ENCODE measurements at regions not wholly inside any gene's neighbourhood (a gene's known extent, or its start where the extent isn't known, plus 50 kb on each side); places are given as distances from the start of the nearest gene placed in this dataset.

DNA sequence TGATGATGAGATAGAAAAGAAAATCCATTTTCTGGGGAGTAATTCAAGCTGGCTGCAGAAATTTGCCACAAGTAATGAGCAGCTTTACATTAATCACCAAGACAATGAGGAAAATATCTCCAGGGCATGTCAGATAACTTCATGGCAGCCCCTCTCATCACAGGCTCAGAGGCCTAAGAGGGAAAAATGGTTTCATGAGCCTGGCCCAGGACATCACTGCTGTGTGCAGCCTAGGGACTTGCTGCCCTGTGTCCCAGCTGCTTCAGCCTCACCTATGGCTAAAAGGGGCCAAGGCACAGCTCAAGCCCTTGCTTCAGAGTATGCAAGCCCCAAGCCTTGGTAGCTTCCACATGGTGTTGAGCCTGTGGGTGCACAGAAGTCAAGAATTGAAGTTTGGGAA lies 161.7 kb downstream of the OPA1 start:
- DNase-seq, result no peak

- no peak for DNase-seq
Measured at GRCh38 chr3:193756536-193756935, 163.5 kb downstream of the OPA1 start.

DNA sequence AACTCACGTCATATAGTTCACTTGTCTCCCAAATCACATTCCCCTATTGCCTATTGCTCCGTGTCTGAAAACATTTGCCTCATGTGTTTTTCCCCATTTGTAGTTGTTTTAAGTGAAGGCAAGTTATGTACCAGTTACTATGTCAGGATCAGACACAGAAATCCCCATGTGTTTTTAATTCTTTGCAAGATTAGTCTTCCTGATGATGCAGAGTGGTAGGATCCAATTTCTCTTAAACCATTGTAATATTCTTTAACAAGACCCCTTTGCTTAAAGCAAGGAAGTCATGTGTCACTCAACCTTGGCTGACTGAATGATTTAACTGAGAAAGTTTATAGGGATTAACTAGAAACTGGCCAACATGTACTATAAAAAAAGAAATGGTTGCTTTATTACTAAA lies 164.4 kb downstream of the OPA1 start:
- DNase-seq, result no peak

DNA sequence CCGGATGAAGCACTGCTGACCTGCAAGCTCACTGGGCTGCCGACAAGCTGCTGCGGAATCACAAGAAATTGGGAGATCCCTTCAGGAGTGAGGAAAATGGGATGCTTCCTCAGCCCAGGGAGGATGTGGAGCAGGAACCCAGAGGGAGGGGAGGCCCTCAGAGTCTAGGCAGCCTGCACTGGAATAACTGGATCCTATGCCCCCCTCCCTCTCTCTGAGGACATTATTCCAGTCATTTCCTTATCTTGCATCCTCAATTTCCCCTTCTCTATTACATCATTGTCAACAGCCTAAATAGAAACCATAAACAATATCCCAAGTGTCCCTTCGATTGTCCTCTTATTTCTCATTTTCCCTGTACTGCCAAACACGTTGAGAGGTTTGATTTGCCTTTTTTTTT lies 169.0 kb downstream of the OPA1 start:
- no peak for DNase-seq

DNA sequence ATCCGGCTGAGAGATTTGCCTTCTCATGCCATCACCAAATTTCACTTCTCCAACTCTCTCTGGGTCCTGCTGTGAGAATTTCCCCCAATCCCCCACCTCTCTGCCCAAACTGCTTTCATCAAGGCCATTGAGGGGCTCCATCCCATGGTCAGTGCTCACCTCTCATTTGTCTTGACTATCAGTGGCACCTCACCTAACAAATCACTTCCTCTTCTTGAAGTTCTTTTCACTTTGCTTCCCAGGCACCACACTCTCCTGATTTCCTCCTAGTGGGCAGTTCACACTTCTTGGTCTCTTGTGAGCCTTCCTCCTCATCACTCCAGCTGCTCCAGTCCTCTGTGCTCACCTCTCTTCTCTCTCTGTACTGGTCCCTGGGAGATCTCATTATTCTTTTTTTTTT lies 169.6 kb downstream of the OPA1 start:
- no peak for DNase-seq

DNA sequence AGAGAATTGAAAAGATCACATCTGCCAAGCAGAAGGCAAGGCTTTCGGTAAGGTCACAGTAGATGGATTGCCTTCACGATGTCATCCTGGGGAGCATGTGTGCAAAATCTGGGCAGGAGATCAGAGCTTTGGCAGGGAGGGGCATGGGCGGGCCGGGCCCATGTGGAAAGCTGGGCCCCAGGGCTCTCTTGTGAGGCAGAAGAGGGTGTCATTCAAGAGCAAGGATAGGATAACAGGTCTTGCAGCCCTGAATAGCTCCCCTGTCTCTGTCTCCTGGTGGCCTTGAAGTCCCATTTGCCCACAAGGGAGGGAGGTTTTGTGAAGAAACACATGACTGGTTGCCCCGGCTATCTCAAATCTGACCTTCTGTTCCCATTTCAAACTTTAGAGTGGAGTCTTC lies 172.0 kb downstream of the OPA1 start:
- no peak for DNase-seq

DNA sequence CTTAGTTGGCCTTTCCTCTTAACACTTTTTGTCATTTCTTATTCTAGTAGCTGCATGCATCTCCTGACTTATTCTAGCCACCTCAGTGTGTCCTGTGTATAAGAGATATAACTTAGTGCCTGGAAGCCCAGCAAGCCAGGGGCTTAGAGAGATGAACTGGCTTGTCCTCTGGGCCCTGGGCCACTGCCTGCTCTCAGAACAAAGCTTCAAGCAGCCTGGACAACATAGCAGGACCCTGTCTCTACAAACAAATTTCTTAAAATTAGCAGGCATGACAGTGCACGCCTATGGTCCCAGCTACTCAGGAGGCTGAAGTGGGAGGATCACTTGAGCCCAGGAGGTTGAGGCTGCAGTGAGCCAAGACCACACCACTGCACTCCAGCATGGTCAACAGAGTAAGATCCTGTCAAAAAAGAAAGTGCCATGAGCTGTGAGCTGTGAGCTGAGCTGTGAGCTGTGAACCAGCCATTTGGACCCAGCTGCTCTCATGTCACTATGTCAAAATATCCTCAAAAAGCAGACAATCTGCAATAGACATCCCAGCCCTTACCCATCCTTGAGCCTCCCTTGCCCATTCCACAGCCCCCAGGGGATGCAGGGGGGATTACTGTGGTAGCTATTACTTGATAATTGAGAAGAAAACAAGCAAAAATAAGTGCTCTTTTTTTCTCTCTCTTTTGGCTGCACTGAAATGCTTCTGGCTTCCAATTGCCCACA lies 174.5 kb downstream of the OPA1 start:
- DNase-seq, result no peak

- DNase-seq, result no peak
Measured at GRCh38 chr3:193768070-193768394, 175.0 kb downstream of the OPA1 start.

DNA sequence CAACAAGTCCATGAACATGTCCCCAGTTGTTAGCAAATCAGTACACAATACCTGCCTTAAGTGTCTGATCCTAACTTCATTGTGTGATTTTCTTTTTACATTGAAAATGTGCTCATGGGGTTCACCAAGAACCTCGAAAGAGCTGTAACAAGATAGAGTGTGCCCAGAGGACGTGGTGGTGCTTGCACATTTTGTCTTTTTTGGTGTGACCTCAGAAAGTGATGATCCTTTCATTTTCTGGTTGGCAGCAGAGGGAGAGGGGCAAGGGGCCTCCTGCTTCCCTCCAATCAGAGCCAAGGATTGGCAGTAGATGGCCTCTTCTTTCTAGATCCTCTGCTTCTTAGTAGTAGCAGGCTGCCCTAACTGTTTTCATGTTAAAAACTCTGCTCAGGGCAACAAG lies 176.4 kb downstream of the OPA1 start:
- no peak for DNase-seq

DNA sequence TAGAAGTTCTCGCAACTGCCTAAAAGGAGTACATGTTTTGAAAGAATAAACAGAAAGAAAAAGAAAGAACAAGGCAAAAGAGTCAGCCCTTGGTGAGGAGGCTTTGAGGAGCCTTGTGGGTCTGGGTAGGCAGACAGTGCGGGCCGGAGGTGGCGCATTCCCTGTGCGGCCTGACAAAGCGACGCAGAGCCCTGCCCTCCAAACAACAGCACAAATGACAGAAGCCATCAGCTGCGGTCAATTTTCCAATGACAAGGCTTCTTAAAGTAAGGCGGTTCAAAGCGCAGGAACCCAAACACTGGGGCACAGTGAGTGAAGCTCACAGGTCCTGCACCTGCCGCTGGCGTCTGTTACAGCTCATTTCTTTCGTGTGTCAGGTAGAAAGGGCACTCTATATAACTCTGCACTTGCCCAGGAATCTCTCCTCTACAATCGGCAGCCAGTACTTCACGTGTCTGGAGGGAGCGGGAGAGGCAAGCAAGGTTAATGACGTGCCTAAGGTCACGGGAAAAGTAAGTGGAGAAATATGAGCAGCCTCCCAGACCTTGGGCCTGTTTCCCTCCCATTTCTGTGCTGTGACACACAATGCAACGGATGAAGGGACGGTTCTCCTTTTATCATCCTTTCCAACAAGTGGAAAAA lies 178.1 kb downstream of the OPA1 start:
- DNase-seq, result no peak

DNA sequence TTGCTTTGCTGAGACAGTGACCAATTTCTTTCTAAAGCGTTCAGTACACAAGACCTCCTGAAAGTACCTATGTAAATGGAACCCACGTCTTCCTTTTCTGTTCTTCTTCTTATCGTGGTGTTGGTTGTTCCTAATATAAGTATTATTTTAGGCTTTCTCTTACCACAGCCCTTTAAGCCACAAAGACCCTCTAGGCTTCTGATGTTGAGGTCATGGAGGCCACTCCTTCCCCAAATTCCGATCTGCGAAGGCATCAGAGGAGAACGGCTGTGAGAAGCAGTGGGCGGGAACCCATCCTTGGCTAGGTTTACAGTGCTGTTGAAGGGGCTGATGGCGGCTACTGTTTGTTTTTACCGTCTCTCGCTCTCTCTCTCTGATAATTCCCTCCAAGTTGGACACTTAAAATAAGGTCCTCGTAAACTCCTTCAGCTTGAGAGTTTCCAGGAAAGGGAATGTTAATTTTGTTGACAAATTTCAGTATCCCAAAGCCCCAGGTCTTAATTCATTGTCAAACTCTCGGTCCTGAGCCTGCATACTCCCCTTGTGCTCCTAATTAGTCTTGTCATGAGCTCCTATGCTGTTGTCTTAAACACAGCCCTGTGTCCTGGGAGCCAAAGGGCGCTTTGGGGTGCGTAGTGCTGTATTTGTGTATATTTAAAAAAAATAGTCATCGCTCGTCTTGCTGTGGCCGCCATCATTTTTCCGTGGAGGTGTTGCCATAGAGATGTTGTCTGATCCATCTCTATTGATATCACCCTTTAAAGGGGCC lies 178.8 kb downstream of the OPA1 start:
- DNase-seq, result no peak

DNA sequence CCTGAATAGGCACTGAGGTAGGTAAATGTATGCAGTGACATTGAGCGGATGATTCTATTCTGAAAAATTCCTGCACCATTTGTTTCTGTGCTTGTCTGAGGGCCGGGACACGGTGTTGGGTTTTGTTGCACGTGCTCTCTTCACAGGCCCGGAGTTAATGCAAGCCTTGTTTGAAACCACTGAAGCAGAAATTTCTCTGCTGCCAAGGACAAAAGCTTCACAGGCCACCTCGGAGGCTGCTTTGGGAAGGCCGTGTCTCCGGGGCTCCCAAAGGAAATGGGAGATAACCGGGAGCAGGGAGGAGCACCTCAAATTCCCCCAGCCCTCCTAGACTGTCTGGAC lies 179.4 kb downstream of the OPA1 start:
- no peak for DNase-seq

DNA sequence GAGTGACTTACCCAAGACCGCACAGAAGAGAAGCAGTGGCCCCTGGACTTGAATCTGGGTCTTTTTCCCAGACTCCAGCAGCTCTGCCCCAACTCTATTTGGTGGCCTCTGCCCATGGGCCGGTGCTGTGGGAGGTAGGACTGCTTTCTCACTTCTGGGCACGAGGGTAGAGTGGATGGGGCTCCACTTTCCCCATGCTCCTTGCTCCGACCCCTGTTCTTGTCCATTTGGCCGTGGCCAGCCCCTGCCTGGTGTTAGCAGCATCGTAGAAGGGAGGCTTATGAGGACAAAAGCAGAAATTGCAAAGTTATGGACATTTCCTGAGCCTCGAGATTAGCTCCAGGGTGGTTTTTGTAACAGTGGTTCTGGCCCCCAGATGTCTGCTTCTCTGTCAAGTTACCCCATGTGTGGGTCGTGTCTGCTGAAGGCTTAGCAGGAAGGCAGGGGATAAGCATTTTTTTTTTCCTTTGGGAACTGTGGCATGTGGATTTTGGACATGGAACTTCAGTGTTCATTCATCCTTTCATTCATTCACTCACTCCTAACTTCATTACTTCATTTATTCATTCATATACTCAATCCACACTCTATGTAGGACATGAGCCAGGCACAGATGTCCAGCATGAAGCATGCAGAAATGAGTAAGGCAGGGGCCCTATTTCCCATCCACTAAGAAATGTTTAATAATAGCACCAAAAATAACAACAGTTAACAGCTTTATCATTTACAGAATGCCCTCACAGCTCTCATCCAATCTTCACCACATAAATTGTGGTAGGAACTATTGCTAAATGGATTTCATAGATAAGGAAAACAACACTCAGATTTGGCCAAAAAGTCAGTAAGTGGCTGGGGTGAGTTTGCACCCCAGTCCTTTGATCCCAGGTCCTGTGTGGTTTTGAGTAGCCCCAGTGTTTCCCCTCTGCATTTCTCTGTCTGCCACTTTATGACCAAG lies 180.5 kb downstream of the OPA1 start:
- DNase-seq, result no peak

- no peak for DNase-seq
Measured at GRCh38 chr3:193774272-193774915, 181.4 kb downstream of the OPA1 start.

DNA sequence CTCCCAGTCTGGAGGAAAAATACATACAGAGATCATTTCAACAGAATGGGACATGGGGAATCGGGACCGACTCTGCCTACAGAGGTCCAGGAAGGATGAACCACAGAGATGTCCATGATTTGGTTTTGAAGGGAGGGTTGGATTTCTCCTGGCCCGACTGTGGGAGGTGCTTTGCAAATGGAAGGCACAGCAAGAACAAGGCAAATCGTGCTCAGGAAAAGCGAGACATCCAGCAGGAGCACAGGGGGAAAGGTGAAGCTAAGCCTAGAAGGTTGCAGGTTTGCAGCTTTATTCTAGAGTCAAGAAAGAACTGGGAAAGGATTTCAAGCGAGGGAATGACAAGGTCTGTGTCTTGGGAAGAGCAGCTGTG lies 181.9 kb downstream of the OPA1 start:
- no peak for DNase-seq

DNA sequence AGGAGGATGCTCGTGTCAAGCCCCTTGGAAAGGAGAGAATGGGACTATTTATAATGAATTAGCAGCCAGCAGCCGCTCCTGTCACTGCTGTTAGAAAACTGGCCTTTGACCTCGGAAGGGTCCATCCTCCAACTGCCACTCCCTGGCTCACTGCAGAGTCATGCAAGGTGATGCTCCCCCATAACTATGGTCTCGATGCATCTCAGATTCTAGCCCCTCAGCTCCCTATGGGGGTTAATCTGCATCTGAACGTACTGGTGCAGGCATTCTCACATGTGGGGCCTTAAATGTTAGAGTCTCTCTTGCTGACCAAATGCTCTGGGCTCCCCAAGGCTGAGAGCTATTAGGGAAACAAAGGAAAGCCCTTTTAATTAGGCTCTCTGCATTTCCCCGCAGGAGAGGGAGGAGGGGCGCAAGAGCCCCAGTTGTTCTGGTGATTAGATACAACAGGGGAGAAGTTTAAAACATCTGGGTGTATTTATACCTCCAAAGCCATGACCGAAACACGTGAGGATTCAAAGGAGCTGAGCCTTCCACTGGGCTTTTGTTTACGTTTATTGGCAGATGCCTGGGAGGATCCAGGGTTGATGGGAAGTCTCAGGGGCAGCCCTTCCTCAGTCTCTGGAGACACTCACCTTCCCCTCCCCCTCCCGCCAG lies 182.5 kb downstream of the OPA1 start:
- DNase-seq, result no peak

DNA sequence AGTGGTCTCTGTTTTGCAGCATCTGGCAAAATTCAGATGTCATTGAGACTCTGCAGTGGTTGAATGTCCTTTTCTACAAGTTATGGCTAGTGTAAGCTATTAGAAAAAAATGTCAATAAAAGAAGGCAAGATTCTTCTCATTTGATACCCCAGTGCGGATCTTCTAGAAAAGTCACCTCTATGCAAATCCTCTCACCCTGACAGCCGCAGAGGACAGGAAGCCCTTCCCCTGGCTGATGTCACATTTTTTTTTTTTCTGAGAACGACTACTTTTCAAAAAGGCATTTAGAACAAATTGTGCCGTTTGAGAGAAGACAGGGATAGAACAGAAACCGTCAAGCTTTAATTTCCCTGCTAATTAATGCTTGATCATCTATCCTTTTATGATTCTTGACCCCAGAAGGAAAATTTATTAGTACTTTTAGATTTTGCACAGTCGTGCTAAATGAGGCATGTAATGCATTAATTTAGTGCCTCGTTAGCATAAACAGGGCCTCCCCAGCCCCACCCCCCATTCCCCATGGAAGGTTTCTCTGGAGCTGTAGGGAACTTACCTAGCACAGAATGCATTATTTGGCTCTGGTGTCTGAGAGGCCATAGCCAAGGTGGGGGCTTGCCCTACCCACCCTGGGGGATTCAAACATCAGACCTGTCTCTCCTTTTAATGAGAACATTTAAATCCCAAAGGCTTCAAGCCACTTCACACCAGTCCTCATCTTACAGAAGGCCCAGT lies 183.8 kb downstream of the OPA1 start:
- DNase-seq, result no peak

GRCh38 chr3:193777524-193777923 lies 184.5 kb downstream of the OPA1 start:
- no peak for DNase-seq

- no peak for DNase-seq
Measured at GRCh38 chr3:193778676-193779075, 185.7 kb downstream of the OPA1 start.

GRCh38 chr3:193779933-193780332 lies 186.9 kb downstream of the OPA1 start:
- no peak for DNase-seq

GRCh38 chr3:193780397-193780796 lies 187.4 kb downstream of the OPA1 start:
- no peak for DNase-seq
